ENCODE measurements at regions not wholly inside any gene's neighbourhood (a gene's known extent, or its start where the extent isn't known, plus 50 kb on each side); places are given as distances from the start of the nearest gene placed in this dataset.

DNA sequence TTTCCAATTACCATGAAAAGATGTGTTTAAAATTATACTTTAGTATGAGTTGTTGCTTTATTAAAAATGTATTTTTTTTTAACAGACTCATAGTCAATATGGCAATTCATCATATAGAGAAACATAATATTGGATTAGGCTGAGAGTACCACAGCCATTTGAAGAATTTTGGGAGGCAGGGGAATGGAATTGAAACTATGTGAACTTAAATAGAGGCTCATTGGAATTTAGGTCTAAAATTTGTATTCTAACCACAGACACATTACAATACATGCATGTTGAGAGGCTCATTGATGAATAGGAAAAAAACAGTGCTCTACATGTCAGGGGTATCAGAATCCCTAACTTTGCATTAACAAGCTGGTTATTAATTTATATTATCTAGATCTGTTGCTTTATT is 269.6 kb downstream of the DKK2 start:
- no peak for DNase-seq

DNA sequence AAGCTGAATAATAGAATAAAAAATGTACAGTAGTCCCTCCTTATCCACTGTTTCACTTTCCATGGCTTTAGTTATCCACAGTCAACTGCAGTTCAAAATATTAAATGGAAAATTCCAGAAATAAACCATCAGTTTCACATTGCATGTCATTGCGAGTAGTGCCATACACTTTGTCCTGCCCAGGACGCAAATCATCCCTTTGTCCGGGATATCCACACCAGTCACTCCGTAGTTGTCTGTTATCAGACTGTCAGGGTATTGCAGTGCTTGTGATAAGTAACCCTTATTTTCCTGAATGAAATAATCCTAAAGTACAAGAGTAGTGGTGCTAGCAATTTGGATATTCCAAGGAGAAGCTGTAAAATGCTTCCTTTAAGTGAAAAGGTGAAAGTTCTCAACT is 271.3 kb downstream of the DKK2 start:
- no peak for DNase-seq

DNA sequence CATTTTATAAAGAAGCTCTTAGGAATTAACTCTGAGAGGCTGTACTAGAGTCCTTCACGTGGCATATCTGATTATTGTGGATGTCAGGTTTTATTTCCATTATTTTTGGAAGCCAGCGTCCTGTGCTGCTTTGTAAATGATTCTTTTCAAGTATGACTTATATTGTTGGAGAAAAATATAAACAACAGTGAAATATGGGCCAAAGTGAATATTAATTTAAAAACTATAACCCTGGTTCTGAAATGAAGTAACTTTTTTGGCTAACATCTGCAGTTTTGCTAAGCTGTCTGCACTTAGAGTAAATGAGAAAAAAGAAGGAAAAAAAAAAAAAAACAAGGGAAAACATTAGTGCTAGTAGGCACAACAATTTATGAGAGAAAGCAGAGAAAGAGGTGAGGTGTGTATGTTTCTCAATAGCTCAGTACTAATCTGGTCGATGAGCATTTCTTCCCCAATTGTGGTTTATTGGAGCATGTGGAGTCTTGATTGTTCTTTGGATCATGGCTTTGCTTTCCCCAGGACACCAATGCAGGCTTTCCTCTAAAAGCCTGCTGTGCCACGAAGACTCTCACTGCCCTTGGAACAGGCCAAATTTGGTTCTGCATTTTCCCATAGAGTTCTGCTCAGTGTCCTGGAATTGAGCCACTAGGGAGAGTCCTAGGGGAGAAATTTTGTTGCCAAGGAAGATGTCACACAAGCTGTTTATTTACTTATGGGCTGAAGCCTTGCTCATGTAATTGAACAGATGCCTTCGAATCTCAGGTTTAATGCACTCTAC is 273.3 kb downstream of the DKK2 start:
- no peak for DNase-seq

DNA sequence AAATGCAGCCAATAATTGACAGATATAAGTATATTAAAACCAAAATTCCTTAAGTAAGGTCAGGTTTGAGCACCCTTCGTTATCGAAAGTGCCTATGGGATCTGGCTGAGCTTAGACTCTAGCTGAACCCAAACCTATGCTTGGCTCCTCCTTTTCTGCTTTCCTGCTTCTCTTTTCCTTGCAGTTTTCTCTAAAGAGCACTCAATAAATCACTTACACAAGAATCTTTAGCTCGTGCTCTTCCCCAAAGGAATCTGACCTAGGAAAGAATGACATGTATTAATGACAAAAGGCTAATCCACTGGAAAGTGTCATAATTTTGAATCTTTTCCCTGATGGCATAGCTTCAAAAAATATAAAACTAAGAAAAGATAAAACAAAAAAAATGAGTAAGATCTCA is 282.7 kb downstream of the DKK2 start:
- DNase-seq = no peak

GRCh38 chr4:106746451-106746850 is 289.7 kb downstream of the DKK2 start:
- DNase-seq = no peak

GRCh38 chr4:106738121-106738520 is 298.0 kb downstream of the DKK2 start:
- DNase-seq = no peak

- DNase-seq = no peak
Observed at GRCh38 chr4:106718548-106718947, 317.6 kb downstream of the DKK2 start.

GRCh38 chr4:106717091-106717490 is 319.0 kb downstream of the DKK2 start:
- no peak for DNase-seq

- DNase-seq = no peak
Observed at GRCh38 chr4:106715825-106716224, 320.3 kb downstream of the DKK2 start.

DNA sequence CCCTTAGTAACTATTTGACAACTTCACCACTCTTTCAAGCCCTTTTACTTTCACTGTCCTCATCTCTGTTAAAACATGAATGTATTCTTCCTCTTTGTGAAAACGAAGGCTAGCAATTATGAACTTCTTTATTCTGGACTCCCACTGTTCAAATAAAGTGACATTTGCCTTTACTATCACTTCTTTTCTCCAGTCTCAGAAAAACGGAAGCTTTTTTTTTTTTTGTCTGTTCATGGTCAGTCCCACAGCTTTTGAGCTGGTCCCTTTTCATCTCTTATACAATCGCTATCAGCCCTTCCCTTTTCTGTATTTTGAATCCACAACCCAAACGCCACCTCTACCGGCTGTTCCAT is 327.7 kb downstream of the DKK2 start:
- DNase-seq = no peak

DNA sequence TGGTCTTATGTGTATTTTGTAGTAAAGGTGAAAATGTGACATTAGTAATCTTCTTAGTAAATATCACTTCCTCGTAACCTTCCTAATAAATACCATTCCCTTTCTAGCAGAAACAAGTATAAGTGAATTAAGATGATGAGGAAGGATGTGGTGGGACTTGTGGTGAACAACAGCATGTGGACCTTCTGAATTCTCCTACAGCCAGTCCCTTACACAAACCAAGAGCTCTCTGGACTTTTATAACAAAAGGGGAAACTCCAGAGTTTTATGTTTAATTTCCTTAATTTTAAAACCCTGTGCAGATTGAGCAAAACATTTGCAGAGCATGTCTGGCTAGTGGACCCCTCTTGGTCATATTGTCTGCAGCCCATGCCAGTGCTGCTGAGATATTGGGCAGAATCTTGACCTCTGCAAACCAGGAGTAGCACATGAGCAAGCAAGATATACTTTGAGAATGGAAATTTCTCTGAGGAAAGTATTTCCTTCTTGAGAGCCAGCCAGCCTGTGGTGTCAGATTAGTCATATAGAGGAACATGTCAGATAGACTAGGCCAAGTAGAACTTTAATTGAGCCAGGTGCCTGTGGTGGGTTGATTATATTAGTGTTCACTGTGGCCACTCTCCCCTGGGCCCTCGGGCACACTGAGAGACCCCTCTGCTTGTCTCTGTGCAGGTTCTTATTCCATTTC is 328.2 kb downstream of the DKK2 start:
- DNase-seq = no peak

- DNase-seq = no peak
Observed at GRCh38 chr4:106704253-106704870, 331.8 kb downstream of the DKK2 start.

GRCh38 chr4:106700321-106700720 is 331.7 kb upstream of the GIMD1 start:
- DNase-seq = no peak

GRCh38 chr4:106698621-106699195 is 330.1 kb upstream of the GIMD1 start:
- no peak for DNase-seq

- DNase-seq = no peak
Observed at GRCh38 chr4:106695501-106696262, 327.1 kb upstream of the GIMD1 start.

- no peak for DNase-seq
Observed at GRCh38 chr4:106694232-106694631, 325.7 kb upstream of the GIMD1 start.

DNA sequence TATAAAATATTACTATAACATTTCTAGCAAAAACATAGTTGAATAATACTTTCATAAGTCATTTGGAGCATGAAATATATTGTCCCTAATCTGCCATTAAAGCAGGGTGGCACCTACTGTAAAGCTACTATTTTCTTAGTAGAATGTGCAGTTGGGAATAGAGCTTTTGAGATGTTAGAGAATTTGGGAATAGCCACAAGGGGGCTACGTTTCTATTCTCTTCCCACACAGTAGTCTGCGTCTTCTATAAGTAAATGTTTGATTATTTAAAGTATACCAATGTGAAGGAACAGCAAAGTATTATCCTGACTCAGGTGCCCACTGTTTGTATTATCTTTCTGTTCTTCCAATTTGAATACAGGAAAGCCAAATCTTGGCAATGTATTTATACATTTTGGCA is 323.2 kb upstream of the GIMD1 start:
- no peak for DNase-seq

DNA sequence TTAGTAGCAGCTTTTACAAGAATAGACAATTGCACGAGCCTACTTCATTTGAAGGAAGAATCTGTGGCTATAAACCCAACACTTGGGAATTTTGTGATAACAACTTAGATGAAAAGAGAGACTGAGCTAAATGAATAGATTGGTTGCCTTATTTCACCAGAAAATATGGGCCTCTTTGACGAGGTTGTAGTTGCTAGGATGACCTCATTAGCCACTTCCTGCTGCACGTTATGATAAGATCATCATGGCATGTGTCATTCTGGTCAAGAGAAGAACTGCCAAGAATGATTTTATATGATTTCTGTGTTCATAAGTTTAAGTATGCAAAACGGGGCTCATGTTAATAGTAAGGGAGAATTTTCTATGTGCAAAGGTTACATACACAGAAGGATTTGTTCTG is 321.9 kb upstream of the GIMD1 start:
- no peak for DNase-seq

DNA sequence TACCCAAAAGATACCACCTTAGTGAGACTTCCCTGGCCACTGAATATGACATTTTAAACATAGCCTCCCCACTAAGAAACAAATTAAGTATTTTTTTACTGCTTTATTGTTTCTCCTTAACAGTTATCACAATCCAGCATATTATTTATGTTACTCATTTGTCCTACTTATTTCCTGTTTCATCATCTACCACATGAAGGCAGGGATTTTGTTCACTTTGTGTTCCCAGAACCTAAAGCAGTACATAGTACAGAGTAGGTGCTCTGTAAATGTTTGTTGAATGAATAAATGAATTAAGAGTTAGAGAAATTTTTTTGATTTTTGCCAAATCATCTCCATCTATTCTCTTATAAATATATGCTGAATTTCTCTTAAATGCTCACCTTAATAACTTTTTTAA is 318.4 kb upstream of the GIMD1 start:
- DNase-seq = no peak

- no peak for DNase-seq
Observed at GRCh38 chr4:106681381-106681921, 312.9 kb upstream of the GIMD1 start.

DNA sequence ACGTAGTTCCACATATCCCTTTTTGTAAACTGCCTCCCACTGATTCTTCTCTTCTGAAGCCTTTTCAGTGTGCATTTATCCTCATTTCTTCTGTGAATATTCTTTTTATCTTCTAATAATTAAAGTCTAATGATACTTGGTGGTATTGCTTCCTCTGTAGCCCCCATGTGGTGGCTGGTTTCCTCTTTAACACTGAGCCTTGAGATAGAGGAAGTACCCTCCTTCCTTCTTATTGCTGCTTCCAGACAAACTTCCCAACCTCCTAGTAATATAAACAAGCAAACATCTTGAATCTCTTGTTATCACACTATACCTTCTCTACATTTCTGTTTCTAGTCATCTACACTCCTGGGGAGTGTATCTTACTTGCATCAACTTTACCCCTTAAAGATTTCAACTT is 310.5 kb upstream of the GIMD1 start:
- DNase-seq = no peak

- DNase-seq = no peak
Observed at GRCh38 chr4:106677213-106677612, 308.6 kb upstream of the GIMD1 start.
